NCI-H2196 (cell line): ENCODE measurements at regions not wholly inside any gene's neighbourhood (a gene's known extent, or its start where the extent isn't known, plus 50 kb on each side); places are given as distances from the start of the nearest gene placed in this dataset.

Experiments used
- DNase-seq: peaks from one replicate; lab custom pipeline; 2025; ENCODE audit not compliant: unreplicated experiment; lab: John Stamatoyannopoulos, UW

DNA sequence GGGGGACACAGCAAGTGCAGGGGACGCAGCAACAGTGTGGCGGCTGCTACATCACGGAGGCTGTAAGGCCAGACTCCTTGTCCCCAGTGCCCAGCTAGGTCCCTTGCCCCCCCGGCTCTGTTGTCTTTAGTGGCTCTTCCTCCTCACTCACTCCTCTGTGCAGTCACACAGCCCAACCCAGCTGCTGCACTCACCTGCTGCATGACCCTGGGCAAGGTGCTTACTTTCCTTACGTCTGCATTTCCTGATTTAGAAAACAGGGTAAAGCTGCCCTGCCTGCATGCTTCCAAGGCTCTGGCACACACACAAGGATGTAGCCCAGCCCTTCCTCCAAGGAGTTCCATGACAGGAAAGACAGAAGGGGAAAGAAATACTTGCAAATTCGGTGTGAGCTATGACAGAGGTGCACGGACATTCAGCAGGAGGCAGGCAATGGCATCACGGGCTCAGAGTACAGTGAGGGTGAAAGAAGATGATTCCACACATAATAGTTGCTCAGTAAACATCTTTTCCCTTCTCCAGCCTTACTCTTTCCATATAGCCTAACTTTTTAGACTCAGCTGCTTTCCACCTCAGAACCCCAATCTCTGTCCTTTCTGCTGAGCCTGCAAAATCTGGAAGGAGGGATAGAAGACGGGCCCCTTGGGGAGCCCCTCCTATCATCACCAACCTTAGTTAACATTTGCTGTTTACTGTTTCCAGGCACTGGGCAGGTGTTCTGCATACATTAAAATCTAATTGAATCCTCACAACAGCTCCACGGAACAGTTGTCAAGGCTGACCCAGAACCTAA is 150.9 kb downstream of the MRM1 start:
- DNase-seq = no peak

DNA sequence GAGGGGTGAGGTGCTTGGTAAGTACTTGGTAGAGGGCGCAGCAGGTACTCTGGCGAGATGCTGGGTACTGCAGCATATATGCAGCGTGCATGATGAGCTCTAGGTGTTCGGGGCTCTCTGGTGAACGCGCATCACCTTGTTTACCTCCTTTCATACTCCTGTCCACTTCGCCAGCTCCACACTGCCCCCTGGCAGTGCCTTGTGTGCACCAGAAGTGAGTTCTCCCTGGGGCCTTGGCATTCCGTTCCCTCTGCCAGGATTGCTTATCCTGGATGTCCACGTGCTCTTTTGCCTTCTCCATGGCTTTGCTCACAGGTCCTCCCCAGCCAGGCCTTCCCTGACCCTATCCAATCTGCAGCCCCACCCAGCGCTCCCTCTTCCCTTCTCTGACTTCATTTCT is 154.2 kb downstream of the MRM1 start:
- DNase-seq = peak; percentile 31

DNA sequence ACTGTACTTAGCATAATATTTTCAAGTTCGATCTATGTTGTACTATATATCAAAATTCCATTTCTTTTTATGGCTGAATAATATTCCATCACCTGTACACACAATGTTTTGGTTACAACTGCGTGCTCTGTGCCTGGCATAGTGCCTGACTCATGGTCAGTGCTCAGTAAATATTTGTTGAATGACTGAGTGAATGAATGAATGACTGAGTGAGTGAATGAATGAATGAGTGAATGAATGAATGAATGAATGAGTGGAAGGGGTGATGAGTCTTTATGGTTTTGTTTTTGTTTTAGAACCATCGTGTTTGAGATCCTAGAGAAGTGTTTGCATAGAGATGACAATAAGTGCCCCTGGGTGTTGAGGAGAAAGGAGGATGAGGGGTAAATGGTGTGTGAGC is 155.3 kb downstream of the MRM1 start:
- DNase-seq = no peak

DNA sequence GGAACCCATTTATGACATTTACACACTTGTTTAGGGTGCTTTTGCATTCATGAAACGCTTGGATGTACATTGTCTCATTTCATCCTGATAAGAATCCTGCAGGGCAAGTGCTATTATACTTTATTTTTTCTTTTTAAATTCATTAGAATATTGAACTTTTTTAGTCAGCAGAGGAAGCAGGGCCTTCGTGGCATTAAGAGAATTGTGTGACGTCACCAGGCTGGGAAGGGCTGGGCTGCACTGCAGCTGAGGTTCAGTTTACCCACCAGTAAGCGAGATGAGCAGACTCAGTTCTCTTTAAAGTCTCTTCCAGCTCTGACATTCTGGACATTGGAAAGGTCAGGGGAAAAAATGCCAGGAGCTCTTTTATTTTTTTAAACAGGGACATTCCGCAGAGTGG is 159.0 kb downstream of the MRM1 start:
- no peak for DNase-seq

DNA sequence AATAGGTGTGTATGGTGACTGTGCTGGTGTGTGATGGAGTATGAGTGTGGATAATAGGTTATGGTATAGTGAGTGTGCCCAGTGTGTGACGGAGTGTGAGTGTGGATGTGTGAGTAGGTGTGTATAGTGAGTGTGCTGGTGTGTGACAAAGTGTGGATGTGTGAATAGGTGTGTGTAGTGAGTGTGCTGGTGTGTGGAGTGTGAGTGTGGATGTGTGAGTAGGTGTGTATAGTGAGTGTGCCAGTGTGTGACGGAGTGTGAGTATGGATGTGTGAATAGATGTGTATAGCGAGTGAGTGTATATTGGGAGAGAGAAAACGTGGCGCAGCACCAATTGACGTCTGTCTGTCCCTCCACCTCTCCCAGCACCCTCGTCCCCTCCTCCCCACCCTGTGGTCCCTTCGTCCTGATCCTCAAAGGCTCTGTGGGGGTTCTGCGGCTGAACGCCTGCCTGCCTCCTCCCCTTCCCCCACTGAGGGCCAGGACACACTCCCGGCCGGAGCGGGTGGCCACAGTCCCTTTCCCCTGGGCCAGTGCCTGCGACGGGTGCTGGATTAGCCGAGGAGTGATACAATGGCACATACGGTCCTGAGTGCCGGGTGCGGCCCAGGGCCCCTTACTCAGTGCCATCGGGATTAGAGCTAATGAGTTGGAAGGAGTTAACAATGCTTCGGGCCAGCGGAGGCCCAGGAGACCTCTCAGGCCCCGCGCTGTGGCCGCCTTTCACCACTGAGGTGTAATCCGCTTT is 160.0 kb downstream of the MRM1 start:
- DNase-seq = no peak

DNA sequence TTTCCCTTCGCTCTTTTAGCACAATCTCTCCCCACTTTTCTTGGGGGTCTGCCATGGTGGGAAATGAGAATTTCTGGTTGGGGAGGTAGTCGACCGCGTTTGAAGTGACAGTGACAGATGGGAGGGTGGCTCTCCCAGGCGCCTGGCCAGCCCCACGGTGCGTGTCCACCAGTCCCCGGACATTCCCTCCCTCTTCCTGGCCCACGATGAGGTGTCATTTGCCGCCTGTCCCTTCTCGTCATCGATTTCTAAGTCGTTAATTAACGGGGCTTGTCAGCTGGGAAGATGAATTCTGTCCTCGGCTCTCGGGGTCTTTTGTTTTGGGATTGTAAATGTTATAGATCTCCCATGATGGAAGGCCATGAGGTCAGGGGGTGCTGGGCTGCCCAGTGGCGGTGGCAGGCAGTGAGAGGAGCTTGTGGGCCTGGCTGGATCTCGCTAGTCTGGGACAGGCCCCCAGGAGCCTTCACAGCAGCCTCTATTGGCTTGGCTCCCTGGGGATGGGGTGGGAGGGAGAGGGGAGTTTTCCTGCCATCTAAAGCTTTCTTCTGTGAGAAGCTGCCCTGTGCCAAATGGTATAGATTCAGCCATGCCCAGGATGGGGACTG is 164.2 kb downstream of the MRM1 start:
- no peak for DNase-seq

DNA sequence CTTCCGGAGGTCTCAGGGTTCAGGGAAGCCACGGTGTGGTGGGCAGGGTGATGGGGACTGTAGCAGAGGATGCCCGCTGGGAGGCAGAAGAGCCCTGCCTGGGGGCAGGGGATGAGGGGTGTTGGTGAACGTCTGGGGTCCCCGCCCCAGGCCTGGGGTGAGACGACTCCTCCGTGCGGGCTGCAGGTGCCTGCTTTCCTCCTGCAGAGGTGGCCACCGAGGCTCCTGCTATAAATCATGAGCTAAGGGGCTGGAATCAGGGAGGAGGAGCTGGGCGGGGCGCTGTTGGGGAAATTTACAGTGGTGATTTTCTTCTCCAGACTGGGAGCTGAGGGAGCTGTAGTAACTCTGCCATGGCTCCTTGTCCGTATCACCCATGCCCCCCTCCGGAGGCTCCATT is 167.0 kb downstream of the MRM1 start:
- DNase-seq = no peak

DNA sequence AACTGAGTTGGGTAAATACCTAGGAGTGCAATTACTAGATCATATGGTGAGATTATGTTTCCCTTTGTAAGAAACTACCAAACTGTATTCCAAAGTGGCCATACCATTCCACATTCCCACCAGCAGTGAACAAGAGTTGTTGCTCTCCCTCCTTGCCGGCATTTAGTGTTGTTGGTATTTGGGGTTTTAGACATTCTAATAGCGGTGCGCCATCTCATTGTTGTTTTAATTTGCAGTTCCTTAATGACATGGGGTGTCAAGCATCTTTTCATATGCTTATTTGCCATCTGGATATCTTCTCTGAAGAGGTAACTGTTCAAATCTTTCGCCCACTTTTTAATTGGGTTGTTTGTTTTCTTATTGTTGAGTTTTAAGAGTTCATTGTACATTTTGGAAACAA is 164.2 kb upstream of the LHX1 start:
- DNase-seq = no peak

DNA sequence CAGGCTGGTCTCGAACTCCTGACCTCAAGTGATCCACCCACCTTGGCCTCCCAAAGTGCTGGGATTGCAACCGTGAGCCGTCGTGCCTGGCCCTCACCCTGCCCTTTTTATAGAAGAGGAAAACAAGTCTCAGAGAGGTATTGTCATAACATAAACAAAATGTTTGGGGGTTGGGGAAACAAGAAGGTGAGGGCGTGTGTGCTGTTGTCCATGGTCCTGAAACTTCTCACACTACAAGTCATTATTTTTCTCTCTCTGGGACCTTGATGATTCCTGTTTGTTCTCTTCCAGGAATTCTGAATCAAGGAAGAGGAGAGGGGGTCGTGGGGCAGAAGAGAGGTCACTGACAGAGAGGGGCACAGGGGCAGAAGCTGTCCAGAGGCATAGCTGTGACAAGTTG is 160.2 kb upstream of the LHX1 start:
- no peak for DNase-seq

DNA sequence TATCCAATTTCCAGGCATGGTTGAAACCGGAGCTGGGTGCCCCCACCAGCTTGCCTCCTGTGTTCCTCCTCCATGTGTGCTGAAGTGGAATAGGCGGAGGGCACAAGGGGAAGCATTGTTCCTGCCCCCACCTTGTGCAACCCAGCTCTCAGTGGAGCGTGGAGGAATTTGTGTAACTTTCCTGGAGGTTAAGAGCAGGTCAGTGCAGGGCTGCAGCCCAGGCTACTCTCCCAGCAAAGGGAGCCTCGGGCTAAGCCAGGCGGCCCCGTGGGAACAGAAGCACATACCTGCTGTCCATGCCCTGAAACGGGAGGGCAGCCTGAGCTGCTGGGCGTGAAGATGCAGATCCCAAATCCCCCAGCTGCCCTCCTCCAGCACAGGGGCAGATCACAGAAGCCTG is 158.8 kb upstream of the LHX1 start:
- no peak for DNase-seq

DNA sequence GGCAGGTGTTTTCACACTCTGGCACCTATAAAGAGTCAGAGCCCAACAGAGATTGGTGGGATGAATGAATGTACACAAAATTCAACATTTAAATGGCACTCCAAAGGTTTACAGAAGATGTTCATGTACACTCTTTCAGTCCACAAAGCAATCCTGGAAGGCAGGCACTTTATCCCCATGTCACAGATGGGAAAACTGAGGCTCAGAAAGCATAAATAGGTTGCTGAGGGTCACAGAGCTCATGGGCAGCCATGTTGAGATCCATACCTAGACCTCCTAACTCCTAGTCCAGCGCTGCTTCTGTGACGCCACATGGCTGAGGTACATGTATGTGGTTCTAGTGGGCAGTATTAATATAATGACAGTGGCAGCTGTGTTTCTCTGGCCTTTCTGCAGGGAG is 157.7 kb upstream of the LHX1 start:
- no peak for DNase-seq

DNA sequence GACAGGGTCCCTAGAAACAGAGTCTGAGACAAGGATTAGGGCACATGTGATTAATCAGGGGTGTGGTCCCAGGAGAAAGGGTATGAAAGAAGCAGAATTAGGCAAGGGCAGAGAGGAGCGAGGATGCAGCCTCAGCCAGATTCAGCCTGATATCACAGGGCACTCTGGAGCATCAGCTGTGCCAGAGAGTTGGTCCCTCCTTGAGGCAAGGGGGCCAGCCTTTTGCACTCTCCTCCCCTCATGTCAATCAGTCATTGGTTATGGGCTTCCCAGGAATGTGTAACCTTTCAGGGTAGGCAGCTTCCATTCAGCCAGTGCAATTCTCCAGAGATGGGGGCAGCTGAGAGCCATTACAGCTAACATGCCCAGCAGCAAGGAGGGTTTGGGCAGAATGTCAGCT is 152.6 kb upstream of the LHX1 start:
- no peak for DNase-seq

DNA sequence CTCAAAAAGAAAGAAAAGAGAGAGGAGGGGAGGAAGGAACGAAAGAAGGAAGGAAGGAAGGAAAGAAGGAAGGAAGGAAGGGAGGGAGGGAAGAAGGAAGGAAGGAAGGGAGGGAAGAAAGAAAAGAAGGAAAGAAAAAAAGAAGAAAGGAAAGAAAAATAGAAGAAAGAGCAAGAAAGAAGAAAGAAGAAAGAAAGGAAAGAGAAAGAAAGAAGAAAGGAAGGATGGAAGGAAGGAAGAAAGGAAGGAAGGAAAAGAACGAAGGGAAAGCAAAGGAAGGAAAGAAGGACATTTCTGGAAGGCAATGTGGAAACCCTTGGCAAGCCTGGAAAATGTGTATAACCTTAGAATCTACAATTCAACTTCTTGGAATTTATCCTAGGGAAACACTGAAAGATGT is 150.4 kb upstream of the LHX1 start:
- DNase-seq = no peak

DNA sequence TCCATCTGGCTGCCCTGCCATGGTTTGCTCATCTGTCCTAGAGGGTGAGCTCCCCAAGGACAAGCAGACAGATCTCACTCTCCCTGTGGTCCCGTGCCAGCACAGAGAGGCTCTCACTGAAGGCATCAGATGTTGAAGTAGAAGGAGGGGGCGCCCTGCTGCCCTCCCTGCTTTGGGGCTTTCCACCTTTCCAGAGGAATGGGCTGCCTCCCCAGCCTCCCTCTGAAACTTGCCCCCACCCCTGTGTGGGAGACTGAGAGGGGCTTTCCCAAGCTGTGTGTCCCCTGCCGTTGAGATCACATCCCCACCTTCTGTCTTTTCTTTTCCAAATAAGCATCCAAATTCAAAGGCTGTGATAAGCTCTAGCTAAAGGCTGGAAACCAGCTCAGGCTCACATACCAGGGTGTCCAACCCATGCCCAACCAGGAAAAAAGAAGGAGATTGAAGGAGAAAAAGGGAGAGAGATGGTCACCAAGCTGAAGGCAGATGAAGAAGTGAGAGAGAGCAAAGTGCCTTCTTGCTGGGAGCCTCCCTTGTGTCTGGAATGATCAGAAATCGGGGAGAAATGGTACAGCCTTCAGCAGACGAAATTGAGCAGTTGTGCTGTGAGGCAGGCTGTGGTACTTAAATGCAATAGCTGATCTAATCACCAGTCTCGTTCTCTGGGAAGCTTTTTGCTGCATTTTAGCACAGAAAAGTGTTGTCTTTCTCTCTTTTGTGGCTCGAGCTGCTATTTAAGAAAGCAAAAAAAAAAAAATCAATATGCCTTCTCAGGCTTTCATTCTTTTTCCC is 145.9 kb upstream of the LHX1 start:
- DNase-seq = no peak

DNA sequence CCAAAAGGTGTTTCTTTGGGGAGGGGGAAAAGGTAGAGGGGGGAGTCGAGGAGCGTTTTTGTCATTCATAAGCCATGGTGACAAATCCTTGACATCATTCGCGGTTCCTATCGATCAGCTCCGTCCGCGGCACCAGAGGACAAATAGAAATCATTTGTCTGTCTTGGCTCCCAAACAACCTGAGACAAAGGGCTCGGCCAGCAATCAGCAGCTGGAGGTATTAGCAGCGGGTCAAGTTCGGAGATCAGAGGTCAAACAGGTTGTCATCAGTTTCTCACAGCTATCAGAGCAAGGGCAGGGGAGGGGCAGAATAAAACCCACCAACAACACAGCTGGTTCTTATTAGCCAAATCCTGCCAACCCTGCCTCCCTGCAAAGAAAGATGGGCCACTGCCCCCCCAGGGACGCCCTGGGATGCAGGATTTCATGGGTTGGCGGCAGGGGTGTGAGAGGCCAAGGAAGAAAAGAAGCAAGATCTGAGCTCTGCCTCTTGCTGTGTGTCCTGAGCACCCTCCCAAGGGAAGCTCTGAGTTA is 145.3 kb upstream of the LHX1 start:
- no peak for DNase-seq

DNA sequence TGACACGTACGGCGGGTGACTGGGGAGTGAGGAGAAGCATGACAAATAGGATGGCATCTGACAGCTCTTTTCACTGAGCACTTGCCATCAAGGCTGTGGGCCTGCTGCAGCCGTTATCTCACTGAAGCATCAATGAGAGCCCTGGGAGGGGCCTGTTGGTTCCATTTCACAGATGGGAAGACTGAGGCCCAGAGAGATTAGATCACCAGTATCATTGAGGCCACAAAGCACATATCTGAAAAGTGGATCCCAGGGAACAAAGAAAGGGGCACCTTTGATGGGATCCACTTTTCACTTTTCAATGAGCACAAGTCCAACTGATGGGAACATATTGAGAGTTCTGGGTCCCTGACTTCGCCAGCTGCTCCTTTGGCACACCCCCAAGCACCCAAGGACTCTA is 144.4 kb upstream of the LHX1 start:
- no peak for DNase-seq

DNA sequence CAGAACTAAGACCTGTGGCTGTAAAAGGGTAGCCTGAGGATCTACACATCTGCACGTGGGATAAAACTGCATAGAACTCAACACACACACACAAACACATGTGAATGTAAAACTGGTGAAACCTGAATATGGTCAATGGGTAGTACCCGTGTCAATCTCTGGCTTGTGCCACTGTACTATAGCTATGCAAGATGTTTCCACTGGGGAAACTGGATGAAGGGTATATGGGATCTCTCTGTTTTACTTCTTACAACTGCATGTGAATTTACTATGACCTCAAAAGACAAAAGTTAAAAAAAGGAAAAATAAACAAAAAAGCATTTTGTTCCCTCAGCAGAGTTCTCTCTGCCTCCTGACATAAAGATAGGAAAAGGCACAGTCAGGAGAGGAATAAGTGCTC is 143.3 kb upstream of the LHX1 start:
- no peak for DNase-seq

DNA sequence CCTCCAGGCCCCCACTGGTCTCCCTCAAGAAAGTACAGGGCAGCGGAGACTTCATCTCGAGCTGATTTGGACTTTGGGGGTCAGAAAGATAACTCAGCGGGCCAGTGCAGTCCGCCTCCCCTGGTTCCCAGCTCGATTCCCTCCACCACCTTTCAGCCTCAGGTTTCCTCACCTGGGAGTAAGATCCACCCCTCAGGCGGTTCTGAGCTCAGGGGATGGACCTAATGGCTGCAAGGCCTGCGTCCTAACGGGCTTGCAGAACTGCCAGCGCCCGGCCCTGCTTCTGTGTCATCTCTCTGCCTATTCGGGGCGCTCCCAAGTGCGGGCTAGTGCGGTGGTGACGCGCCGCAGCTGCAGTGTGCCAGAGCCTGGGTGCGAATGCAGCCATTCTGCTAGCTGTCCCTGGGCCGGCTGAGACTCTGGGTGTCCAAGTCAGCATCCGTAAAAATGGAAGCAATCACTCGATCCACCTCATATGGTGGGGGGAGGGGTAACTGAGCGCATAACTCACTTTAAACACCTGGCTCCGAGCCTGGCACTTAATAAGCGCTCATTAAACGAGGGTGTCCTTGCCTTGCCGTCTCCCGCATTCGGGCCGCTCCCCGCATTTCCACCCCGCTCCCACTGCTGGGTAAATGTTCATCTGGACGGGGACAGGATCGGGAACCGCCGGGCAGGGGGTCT is 129.6 kb upstream of the LHX1 start:
- DNase-seq = no peak

DNA sequence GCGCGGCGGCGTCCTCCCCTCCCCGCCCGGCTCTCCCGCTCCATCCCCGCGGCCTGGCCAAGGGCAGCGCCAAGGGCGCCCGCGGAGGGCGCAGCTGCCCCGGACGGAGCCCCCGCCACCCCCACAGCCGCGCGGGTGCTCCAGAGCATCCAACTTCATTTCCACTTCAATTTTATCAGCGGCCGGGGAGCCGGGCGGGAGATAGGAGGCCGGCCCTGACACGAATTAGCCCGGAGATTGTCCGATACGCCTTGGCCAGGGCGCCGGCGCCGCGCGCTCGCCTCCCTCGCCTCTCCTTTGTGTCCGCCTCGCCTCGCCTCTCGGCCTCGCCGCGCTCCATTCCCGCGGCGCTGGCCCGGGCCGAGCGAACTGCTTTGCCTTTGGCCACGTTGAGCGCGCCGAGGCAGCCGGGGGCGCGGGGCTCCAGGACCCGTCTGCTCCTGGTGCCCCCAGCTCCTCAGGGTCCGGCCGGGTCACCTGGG is 129.1 kb upstream of the LHX1 start:
- peak; percentile 3 for DNase-seq

DNA sequence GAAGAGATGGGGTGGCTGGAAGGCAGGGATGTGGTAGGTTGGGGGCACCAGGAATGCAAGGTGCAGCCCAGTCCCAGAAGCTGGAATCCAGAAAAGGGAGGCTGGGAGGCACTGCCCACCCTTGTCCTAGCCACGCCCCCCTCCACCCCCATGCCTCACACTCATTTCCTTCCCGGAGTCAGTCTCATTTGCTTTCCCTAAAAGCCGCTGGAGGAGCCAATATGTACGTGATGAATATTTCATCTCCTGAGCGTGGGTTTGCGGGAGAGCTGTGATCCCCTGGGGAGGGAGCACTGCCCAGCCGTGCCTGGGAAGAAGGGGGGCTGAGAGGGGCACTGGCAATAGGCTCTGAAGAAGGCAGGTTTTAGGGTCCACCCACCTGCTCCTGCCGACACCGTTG is 124.5 kb upstream of the LHX1 start:
- no peak for DNase-seq

DNA sequence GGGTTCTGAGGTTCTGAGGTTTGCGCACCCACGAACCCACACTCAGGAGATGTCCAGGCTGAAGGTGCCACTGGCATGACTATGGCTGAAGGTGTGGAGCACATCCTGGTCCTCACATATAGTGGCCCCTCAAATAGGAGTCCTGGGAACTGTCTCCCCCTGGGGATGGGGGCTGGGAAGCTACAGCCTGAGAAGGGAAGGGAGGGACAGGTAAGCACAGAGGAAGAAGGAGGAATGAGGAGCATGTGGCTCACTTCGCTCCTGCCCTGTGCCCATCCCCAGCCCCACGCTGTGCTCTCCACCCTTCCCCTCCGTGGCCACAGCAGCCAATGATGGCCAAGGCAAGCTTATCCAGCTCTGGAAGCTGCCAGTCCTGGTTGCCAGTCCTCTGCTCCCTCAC is 123.9 kb upstream of the LHX1 start:
- no peak for DNase-seq
